Common myeloid progenitor, CD34-positive (primary cell): ENCODE measurements at regions not wholly inside any gene's neighbourhood (a gene's known extent, or its start where the extent isn't known, plus 50 kb on each side); places are given as distances from the start of the nearest gene placed in this dataset.

Experiments
- CTCF ChIA-PET: fragments of 350-600 bp; sonication (Branson Sonifier 250); formaldehyde crosslinking; loops from one replicate; lab custom pipeline; 2021; ENCODE audit warnings: antibody characterized with exemption; lab: Charles Lee
- POLR2A ChIA-PET: fragments of 350-600 bp; sonication (Branson Sonifier 250); formaldehyde crosslinking; loops from one replicate; lab custom pipeline; 2021; ENCODE audit warnings: antibody characterized with exemption; lab: Charles Lee
- DNase-seq, 3 donors: peaks; one replicate each; pipeline versions ENCODE4 v3.0.0 to v3.0.0-alpha.2; 2013
- H3K27ac ChIP-seq, 2 experiments: 1 replicate in 1 of 2; 2 replicates in 1 of 2; pipeline ENCODE4 v1.7.0; 2013; ENCODE audit warnings: inconsistent platforms in 2 of 2, low read length in 2 of 2, mild to moderate bottlenecking in 2 of 2, low read depth in 1 of 2, moderate library complexity in 1 of 2; ENCODE audit not compliant: severe bottlenecking in 2 of 2, insufficient read depth in 1 of 2, poor library complexity in 1 of 2
- H3K27me3 ChIP-seq, 5 experiments: replicated peaks in 2 of 5; 1 replicate in 3 of 5; 2 replicates in 2 of 5; pipeline versions ENCODE4 v1.6.1 to v1.7.0; 2013; ENCODE audit warnings: low read length in 4 of 5, mild to moderate bottlenecking in 2 of 5, moderate library complexity in 2 of 5, inconsistent platforms in 1 of 5; ENCODE audit not compliant: insufficient read depth in 5 of 5, control insufficient read depth in 4 of 5
- H3K36me3 ChIP-seq, 4 experiments: 1 replicate in 2 of 4; 2 replicates in 2 of 4; pipeline versions ENCODE4 v1.6.1 to v1.7.0; 2013; ENCODE audit warnings: low read length in 3 of 4, control low read depth in 1 of 4, mild to moderate bottlenecking in 1 of 4; ENCODE audit not compliant: control insufficient read depth in 4 of 4, insufficient read depth in 4 of 4
- H3K4me1 ChIP-seq, 4 experiments: 1 replicate in 3 of 4; 2 replicates in 1 of 4; pipeline versions ENCODE4 v1.6.1 to v1.7.1; 2013; ENCODE audit warnings: low read length in 3 of 4, mild to moderate bottlenecking in 3 of 4, control low read depth in 1 of 4, inconsistent platforms in 1 of 4, moderate library complexity in 1 of 4; ENCODE audit not compliant: control insufficient read depth in 4 of 4, insufficient read depth in 4 of 4; ENCODE audit errors: control extremely low read depth in 1 of 4
- H3K4me3 ChIP-seq, 7 experiments: 1 replicate in 4 of 7; 2 replicates in 3 of 7; pipeline versions ENCODE4 v1.5.1 to v1.7.0; 2013; ENCODE audit warnings: mild to moderate bottlenecking in 7 of 7, low read length in 6 of 7, moderate library complexity in 6 of 7, inconsistent platforms in 2 of 7, low read depth in 2 of 7, control low read depth in 1 of 7; ENCODE audit not compliant: insufficient read depth in 4 of 7, control insufficient read depth in 1 of 7; ENCODE audit errors: extremely low read depth in 1 of 7
- H3K9me3 ChIP-seq, 5 experiments: 1 replicate in 4 of 5; 2 replicates in 1 of 5; pipeline versions ENCODE4 v1.6.1 to v1.7.1; 2013; ENCODE audit warnings: low read length in 4 of 5, mild to moderate bottlenecking in 2 of 5, inconsistent platforms in 1 of 5, low read depth in 1 of 5, moderate library complexity in 1 of 5; ENCODE audit not compliant: control insufficient read depth in 4 of 5, insufficient read depth in 2 of 5; ENCODE audit errors: control extremely low read depth in 1 of 5
- WGBS: methylation state at CpG from one replicate; pipeline ENCODE4 v1.1.5; 2013; ENCODE audit not compliant: insufficient coverage; 5-methylcytosine and 5-hydroxymethylcytosine counted together

DNA sequence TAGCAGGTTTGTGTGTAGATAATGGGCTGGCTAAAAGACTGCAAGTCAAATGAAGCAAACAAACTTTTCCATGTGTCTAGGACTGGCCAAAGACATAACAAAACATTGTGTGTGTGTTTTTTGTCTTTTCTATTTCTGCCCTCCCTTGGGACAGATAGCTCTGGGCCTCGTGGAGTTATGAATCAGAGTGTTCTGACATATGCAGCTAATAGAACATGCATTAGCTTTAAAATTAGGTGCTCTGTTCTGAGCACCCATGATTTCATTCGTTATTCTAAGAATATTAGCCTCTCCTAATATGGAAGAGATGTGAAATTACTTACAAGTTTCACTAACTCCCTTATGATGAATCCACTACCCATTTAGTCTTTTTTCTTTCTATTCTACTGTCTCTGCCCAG lies 367.3 kb upstream of the PAPPA start:
- no peak for DNase-seq
- no peaks in the 10 kb centered on the region for H3K36me3 ChIP-seq
- no peaks in the 10 kb centered on the region for H3K4me1 ChIP-seq
- H3K9me3 ChIP-seq = no peaks in the 10 kb centered on the region
- H3K27ac ChIP-seq = no peak overlapping the region
- CTCF ChIA-PET = no interaction called here
- POLR2A ChIA-PET = interaction anchor here (0.6 kb wide), 1 partner anchor 465 kb away, joined by 3 read pairs; no protein-coding TSS in a partner anchor
- H3K4me3 ChIP-seq = no peak overlapping the region
- no peaks in the 10 kb centered on the region for H3K27me3 ChIP-seq
- 60% methylated on average over 1 of the region's 2 CpGs for WGBS

DNA sequence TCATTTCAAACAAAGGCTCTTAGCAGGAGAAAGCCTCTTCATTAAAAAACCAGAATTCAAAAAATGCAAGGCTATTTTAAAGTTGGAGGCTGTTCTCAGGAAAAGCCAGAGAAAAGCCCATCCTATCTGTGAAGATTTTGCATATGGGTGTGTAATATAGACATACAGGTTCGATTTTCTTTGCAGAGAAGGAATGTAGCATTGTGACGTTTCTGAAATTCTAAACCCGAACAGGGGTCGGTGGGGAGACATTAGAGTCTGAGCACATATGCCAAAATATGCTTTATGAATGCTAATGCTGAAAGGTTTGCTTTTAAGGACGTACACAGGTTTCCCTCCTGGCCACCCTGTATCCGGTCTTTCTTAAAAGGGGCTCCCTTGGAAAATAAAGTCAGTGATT lies 363.1 kb upstream of the PAPPA start:
- DNase-seq = no peak
- no peaks in the 10 kb centered on the region for H3K4me1 ChIP-seq
- H3K27me3 ChIP-seq = no peaks in the 10 kb centered on the region
- 87% methylated on average over 6 of the region's 6 CpGs for WGBS
- POLR2A ChIA-PET = no interaction called here
- no peak overlapping the region for H3K4me3 ChIP-seq
- CTCF ChIA-PET = no interaction called here
- no peak overlapping the region for H3K27ac ChIP-seq
- no peaks in the 10 kb centered on the region for H3K36me3 ChIP-seq
- no peaks in the 10 kb centered on the region for H3K9me3 ChIP-seq

DNA sequence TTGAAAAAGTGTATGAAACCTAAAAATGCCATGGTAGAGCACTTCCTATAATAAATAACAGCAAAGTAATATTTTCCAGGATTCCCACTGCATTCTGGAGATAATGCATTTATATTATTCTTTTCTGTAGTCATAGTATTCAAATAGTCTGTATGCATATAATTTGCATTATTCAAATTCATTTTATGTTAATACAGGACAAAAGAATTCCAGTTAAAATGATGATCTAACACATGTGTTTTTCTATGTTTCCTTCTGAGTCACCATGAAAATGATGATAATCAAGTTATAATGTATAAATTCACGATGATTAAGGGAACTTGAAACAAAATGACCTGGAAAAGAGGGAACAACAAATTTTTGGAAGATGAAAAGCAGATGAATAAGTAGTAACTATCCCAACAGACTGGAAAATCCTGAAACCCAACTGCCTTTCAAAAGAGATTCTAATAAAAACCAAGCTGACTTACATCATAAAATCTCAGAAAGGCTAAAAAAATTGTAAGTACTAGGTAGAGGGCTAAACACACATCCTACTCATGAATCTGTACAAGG lies 358.6 kb upstream of the PAPPA start:
- WGBS = no CpG with 5 or more reads among the region's 1 CpG
- Histone ChIP-seq H3K4me3 (no peak overlapping the region), H3K27ac (no peak overlapping the region), H3K9me3 (no peaks in the 10 kb centered on the region), H3K4me1 (no peaks in the 10 kb centered on the region), H3K27me3 (no peaks in the 10 kb centered on the region), H3K36me3 (no peaks in the 10 kb centered on the region)
- no peak for DNase-seq
- ChIA-PET POLR2A (no interaction called here), CTCF (no interaction called here)

DNA sequence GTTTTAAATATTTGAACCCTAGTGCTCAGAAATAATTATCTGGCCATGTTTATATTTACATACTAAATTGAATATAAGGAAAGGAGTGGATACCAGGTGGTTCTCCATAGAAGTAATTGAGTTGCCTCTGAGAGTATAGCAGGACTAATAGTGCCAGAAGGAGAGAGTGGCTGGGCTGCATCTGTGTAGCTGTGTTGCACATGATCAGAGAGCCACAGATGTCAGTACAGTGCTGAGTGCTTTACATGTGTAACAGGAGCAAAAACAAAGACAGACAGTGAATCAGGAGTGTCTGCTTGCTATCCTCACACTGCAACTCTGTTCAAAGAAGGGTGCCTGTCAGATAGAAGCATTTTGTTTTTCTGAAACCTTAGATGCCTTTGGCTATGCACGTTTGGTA lies 353.9 kb upstream of the PAPPA start:
- no peaks in the 10 kb centered on the region for H3K4me1 ChIP-seq
- H3K36me3 ChIP-seq = no peaks in the 10 kb centered on the region
- H3K27ac ChIP-seq = no peak overlapping the region
- no peak for DNase-seq
- 64% methylated on average over 1 of the region's 1 CpG for WGBS
- no peak overlapping the region for H3K4me3 ChIP-seq
- H3K27me3 ChIP-seq = no peaks in the 10 kb centered on the region
- peaks cover 0 to 1% (median 0%) of the 10 kb centered on the region in 5 experiments for H3K9me3 ChIP-seq
- ChIA-PET CTCF (no interaction called here), POLR2A (no interaction called here)

DNA sequence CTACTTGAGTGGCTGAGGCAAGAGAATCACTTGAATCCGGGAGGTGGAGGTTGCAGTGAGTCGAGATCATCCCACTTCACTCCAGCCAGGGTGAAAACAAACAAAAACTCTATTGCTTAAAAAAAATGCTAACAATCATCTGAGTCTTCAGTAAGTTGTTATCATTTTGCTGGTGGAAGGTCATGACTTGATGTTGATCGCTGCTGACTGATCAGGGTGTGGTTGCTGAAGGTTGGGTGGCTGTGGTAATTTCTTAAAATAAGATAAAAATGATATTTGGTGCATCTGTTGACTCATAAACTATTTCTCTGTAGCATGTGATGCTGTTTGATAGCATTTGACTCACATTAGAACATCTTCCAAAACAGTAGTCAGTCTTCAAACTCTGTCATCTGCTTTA lies 349.4 kb upstream of the PAPPA start:
- no peak for DNase-seq
- H3K27me3 ChIP-seq = no peaks in the 10 kb centered on the region
- H3K36me3 ChIP-seq = no peaks in the 10 kb centered on the region
- H3K27ac ChIP-seq = no peak overlapping the region
- H3K9me3 ChIP-seq = peaks cover 0 to 1% (median 0%) of the 10 kb centered on the region in 5 experiments
- no peak overlapping the region for H3K4me3 ChIP-seq
- CTCF ChIA-PET = no interaction called here
- POLR2A ChIA-PET = no interaction called here
- H3K4me1 ChIP-seq = no peaks in the 10 kb centered on the region
- no CpG with 5 or more reads among the region's 3 CpGs for WGBS

DNA sequence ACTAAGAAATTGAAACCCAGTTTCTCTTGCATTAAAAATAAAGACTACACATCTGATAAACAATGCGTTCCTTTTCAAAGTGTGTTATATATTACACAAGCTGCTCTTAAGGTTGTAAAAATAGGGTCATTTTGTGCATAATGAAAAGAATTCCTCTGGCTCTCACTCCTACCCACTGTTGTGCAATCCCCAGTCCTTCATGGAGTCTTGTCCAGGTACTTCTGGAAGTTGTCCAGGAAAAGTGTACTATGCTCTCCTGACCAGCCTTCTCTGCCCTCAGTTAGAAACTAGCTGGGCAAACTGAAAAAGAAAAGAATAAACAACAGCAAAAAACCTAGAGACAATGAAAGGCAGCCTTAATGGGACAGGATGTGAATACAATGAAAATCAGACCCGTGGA lies 345.5 kb upstream of the PAPPA start:
- no peak overlapping the region for H3K4me3 ChIP-seq
- no peaks in the 10 kb centered on the region for H3K36me3 ChIP-seq
- H3K4me1 ChIP-seq = no peaks in the 10 kb centered on the region
- H3K9me3 ChIP-seq = peaks cover 0 to 1% (median 0%) of the 10 kb centered on the region in 5 experiments
- CTCF ChIA-PET = no interaction called here
- WGBS = 30% methylated on average over 1 of the region's 2 CpGs
- H3K27me3 ChIP-seq = no peaks in the 10 kb centered on the region
- POLR2A ChIA-PET = no interaction called here
- no peak overlapping the region for H3K27ac ChIP-seq
- DNase-seq = no peak

DNA sequence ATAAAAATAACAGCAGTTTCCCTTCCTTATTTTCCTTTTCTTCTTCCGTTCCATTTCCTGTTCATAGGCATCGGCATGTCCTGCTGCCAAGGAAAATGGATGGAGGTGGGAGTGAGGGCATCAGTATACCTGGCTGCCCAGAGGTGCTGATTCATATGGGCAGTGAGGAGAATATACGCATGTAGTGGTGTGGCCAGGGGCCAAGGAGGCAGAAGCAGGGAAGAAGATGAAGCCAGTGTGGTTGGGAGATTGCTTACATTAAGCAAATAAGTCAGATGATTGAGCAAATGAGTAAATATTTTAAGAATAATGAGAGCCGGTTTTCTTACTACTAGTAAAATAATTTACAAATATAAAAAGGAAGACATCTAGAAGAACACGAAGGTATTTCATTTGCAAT lies 344.9 kb upstream of the PAPPA start:
- peaks cover 0 to 1% (median 0%) of the 10 kb centered on the region in 5 experiments for H3K9me3 ChIP-seq
- no peak overlapping the region for H3K27ac ChIP-seq
- CTCF ChIA-PET = no interaction called here
- no peaks in the 10 kb centered on the region for H3K4me1 ChIP-seq
- H3K27me3 ChIP-seq = no peaks in the 10 kb centered on the region
- H3K36me3 ChIP-seq = no peaks in the 10 kb centered on the region
- no peak overlapping the region for H3K4me3 ChIP-seq
- 85% methylated on average over 2 of the region's 5 CpGs for WGBS
- no peak for DNase-seq
- POLR2A ChIA-PET = no interaction called here
